ENCODE measurements at regions not wholly inside any gene's neighbourhood (a gene's known extent, or its start where the extent isn't known, plus 50 kb on each side); places are given as distances from the start of the nearest gene placed in this dataset.
"Not testable (repeated sequence)": the region's sequence is repeated elsewhere in the genome, so short reads cannot be mapped to it uniquely, and the experiment has no call there.

DNA sequence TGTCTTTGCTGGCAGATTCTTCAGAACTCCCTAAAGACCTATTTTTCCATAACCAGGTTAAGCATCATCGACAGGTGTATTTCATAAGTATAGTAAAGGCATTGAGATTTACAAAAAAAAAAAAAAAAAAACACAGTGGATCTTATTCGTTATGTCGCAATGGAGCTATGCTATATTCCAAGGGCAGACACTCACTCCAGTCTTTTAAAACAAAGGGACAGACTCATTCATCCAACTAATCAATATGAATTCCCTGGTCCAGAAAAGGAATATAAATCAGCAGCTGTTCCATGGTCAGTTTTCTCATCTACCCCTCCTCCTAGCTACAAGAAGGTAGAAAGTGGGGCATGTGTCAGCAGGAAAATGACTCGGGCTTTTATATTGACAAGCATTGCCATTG lies 97.7 kb upstream of the MON1B start:
- Histone ChIP-seq H3K36me3 (no peaks in the 10 kb centered on the region), H3K4me1 (no peaks in the 10 kb centered on the region), H3K4me3 (no peak overlapping the region), H3K27ac (no peak overlapping the region), H3K9me3 (no peaks in the 10 kb centered on the region), H3K27me3 (no peaks in the 10 kb centered on the region)
- TF ChIP-seq POLR2A (IDR thresholded peaks at IDR 0.05) = no peak
- no peak for TF ChIP-seq POLR2AphosphoS5 (IDR thresholded peaks at IDR 0.05)
- TF ChIP-seq, protein P1, sequence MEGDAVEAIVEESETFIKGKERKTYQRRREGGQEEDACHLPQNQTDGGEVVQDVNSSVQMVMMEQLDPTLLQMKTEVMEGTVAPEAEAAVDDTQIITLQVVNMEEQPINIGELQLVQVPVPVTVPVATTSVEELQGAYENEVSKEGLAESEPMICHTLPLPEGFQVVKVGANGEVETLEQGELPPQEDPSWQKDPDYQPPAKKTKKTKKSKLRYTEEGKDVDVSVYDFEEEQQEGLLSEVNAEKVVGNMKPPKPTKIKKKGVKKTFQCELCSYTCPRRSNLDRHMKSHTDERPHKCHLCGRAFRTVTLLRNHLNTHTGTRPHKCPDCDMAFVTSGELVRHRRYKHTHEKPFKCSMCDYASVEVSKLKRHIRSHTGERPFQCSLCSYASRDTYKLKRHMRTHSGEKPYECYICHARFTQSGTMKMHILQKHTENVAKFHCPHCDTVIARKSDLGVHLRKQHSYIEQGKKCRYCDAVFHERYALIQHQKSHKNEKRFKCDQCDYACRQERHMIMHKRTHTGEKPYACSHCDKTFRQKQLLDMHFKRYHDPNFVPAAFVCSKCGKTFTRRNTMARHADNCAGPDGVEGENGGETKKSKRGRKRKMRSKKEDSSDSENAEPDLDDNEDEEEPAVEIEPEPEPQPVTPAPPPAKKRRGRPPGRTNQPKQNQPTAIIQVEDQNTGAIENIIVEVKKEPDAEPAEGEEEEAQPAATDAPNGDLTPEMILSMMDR (IDR thresholded peaks at IDR 0.05) = no peak
- DNase-seq (ENCODE audit: low spot score in 2 of 2) = no peak
- intact Hi-C loops (cut with DNase I; ENCODE audit: low total_unique reads) = no loop called here

DNA sequence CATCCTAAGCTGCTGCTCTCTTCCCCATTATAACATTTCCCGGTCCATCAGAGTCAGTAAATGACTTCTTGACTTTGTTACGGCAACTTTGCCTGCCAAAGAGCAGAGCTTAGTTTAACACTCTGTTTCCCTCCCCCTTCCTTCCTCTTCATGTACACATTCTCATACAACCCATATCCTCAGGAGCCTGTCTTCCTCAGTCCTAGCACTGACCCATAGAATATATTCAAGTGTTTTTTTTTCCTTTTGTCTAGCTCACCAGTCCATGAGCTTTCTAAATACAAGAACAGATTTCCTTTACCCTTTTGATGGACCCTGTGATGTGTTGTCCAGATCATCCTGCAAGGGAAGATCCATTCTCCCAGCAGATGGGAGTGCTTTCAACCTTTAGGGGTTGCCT lies 97.0 kb upstream of the MON1B start:
- TF ChIP-seq POLR2A (IDR thresholded peaks at IDR 0.05) = no peak
- TF ChIP-seq, protein P1 (IDR thresholded peaks at IDR 0.05) = no peak
- TF ChIP-seq POLR2AphosphoS5 (IDR thresholded peaks at IDR 0.05) = no peak
- Histone ChIP-seq H3K4me3 (no peak overlapping the region), H3K27ac (no peak overlapping the region), H3K9me3 (no peaks in the 10 kb centered on the region), H3K4me1 (no peaks in the 10 kb centered on the region), H3K36me3 (no peaks in the 10 kb centered on the region), H3K27me3 (no peaks in the 10 kb centered on the region)
- no peak for DNase-seq (ENCODE audit: low spot score in 2 of 2)
- intact Hi-C loops (cut with DNase I; ENCODE audit: low total_unique reads) = no loop called here

DNA sequence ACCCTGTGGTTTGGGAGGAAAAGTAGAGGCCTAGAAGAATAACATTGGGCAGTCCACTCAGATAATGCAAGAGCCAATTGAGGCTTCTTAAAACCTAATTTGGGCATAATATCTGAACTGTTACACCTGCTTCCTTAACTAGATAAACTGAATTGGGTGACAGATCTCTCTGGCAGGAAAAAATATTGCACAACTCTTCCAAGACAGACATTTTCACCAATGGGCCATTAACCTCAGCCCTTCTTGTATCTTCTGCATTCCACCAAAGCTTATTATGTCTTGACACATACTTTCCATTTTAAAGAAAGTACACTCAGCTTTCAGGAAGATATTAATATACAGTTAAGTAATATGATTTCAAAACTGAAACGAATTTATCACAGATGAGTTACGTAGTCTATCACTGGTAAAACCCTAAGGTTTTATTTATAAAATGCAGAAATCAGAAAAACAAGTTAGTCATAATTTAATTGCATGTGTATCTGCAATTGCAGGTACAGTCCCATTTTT lies 79.9 kb upstream of the MON1B start:
- Histone ChIP-seq H3K4me3 (no peak overlapping the region), H3K27ac (no peak overlapping the region), H3K36me3 (no peaks in the 10 kb centered on the region), H3K4me1 (no peaks in the 10 kb centered on the region), H3K27me3 (no peaks in the 10 kb centered on the region), H3K9me3 (no peaks in the 10 kb centered on the region)
- intact Hi-C loops (cut with DNase I; ENCODE audit: low total_unique reads) = no loop called here
- DNase-seq (ENCODE audit: low spot score in 2 of 2) = no peak
- TF ChIP-seq POLR2AphosphoS5 (IDR thresholded peaks at IDR 0.05) = no peak
- TF ChIP-seq, protein P1 (IDR thresholded peaks at IDR 0.05) = no peak
- no peak for TF ChIP-seq POLR2A (IDR thresholded peaks at IDR 0.05)

DNA sequence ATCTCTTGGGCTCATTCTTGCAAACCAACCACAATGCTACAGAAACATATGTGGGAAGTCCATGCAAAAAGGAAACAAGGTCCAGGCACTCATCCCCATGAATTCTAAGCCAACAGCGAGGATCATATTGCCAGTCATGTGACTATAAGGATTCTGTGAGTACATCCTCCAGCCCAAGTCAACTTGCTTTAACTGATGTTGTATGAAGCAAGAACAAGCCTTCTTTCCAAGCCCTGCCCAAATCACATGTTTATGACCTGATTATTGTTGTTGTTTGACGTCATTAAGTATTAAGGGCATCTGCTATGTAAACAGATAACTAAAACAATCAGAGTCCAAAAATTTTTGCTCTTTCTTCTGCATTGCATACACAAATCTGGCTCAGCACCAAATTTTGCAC lies 78.2 kb upstream of the MON1B start:
- H3K27ac ChIP-seq = no peak overlapping the region
- no peaks in the 10 kb centered on the region for H3K9me3 ChIP-seq
- TF ChIP-seq, protein P1 (IDR thresholded peaks at IDR 0.05) = no peak
- TF ChIP-seq POLR2AphosphoS5 (IDR thresholded peaks at IDR 0.05) = no peak
- TF ChIP-seq POLR2A (IDR thresholded peaks at IDR 0.05) = no peak
- no peaks in the 10 kb centered on the region for H3K27me3 ChIP-seq
- H3K4me3 ChIP-seq = no peak overlapping the region
- intact Hi-C loops (cut with DNase I; ENCODE audit: low total_unique reads) = no loop called here
- no peaks in the 10 kb centered on the region for H3K4me1 ChIP-seq
- DNase-seq (ENCODE audit: low spot score in 2 of 2) = no peak
- H3K36me3 ChIP-seq = no peaks in the 10 kb centered on the region

DNA sequence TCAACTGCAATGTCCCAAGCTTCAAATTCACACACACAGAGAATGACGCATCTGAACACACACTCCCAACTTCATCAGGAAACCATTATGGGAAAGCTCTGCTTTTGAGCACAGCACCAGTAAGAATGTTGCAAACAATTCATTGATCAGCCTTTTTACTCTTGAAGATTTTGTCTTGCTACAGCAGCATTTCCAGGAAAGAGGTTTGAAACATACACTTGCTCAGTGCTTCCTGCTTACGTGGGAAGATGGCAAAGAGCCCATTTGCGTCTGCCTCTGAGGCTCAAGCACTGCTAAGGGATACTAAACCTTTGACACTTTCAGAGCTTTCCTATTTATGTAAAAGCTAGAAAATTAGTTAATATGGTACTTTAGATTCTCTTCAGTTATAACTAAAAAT lies 77.2 kb upstream of the MON1B start:
- H3K36me3 ChIP-seq = no peaks in the 10 kb centered on the region
- no peaks in the 10 kb centered on the region for H3K27me3 ChIP-seq
- no peak overlapping the region for H3K27ac ChIP-seq
- intact Hi-C loops (cut with DNase I; ENCODE audit: low total_unique reads) = no loop called here
- TF ChIP-seq POLR2A (IDR thresholded peaks at IDR 0.05) (no peak), POLR2AphosphoS5 (IDR thresholded peaks at IDR 0.05) (no peak)
- TF ChIP-seq, protein P1 (IDR thresholded peaks at IDR 0.05) = no peak
- no peak overlapping the region for H3K4me3 ChIP-seq
- H3K9me3 ChIP-seq = no peaks in the 10 kb centered on the region
- DNase-seq (ENCODE audit: low spot score in 2 of 2) = no peak
- no peaks in the 10 kb centered on the region for H3K4me1 ChIP-seq

DNA sequence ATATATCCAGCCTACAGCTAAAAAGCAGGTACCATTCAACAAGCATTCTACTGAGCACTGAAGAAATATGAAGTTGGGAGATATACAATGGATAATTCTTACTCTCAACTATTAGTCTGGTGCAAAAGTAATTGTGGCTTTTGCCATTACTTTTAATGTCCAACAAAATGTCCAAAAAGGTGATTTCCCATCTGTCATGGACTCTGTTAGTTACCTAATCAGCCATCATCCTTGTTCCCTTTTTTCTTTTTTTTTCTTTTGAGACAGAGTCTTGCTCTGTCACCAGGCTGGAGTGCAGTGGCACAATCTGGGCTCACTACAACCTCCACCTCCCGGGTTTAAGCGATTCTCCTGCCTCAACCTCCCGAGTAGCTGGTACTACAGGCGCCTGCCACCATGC lies 76.6 kb upstream of the MON1B start:
- H3K27me3 ChIP-seq; DNase-seq (ENCODE audit: low spot score in 2 of 2); H3K4me3 ChIP-seq; H3K36me3 ChIP-seq; H3K9me3 ChIP-seq; intact Hi-C loops (cut with DNase I; ENCODE audit: low total_unique reads); H3K27ac ChIP-seq; H3K4me1 ChIP-seq: not testable (repeated sequence)

All from breast epithelium (tissue), 4 donors.